A172 (cell line): ENCODE measurements at regions not wholly inside any gene's neighbourhood (a gene's known extent, or its start where the extent isn't known, plus 50 kb on each side); places are given as distances from the start of the nearest gene placed in this dataset.
A peak's percentile ranks its signal among the peaks of the same experiment; 100 is the strongest.

Experiments
- DNase-seq: peaks from one replicate; pipeline ENCODE4 v3.0.0-alpha.2; 2015; ENCODE audit warnings: low spot score

- no peak for DNase-seq
Measured at GRCh38 chr18:77572537-77572936, 322.9 kb downstream of the GALR1 start.

GRCh38 chr18:77573571-77573970 is 323.9 kb downstream of the GALR1 start:
- no peak for DNase-seq

GRCh38 chr18:77590943-77591515 is 341.4 kb downstream of the GALR1 start:
- DNase-seq = no peak

GRCh38 chr18:77597726-77598125 is 348.1 kb downstream of the GALR1 start:
- DNase-seq = no peak

GRCh38 chr18:77600674-77601073 is 351.0 kb downstream of the GALR1 start:
- DNase-seq = no peak

- no peak for DNase-seq
Measured at GRCh38 chr18:77601567-77601966, 351.9 kb downstream of the GALR1 start.

- DNase-seq = no peak
Measured at GRCh38 chr18:77607087-77607486, 357.4 kb downstream of the GALR1 start.

- no peak for DNase-seq
Measured at GRCh38 chr18:77608807-77609206, 359.2 kb downstream of the GALR1 start.

- peak; percentile 5 for DNase-seq
Measured at GRCh38 chr18:77617694-77618093, 368.0 kb downstream of the GALR1 start.

GRCh38 chr18:77619525-77619924 is 369.9 kb downstream of the GALR1 start:
- no peak for DNase-seq

- peak; percentile 9 for DNase-seq
Measured at GRCh38 chr18:77622009-77622692, 372.5 kb downstream of the GALR1 start.

- no peak for DNase-seq
Measured at GRCh38 chr18:77632758-77633157, 383.1 kb downstream of the GALR1 start.

- no peak for DNase-seq
Measured at GRCh38 chr18:77634494-77634893, 384.8 kb downstream of the GALR1 start.

- DNase-seq = no peak
Measured at GRCh38 chr18:77635451-77635850, 385.8 kb downstream of the GALR1 start.

GRCh38 chr18:77635858-77636257 is 386.2 kb downstream of the GALR1 start:
- no peak for DNase-seq

GRCh38 chr18:77645170-77645872 is 395.7 kb downstream of the GALR1 start:
- no peak for DNase-seq

- DNase-seq = no peak
Measured at GRCh38 chr18:77647472-77647871, 397.8 kb downstream of the GALR1 start.

- no peak for DNase-seq
Measured at GRCh38 chr18:77648411-77648810, 398.8 kb downstream of the GALR1 start.

GRCh38 chr18:77650799-77651385 is 401.2 kb downstream of the GALR1 start:
- DNase-seq = peak; percentile 1

GRCh38 chr18:77651441-77651840 is 401.8 kb downstream of the GALR1 start:
- DNase-seq = no peak

- DNase-seq = no peak
Measured at GRCh38 chr18:77653792-77654191, 404.1 kb downstream of the GALR1 start.

- no peak for DNase-seq
Measured at GRCh38 chr18:77654302-77654701, 404.7 kb downstream of the GALR1 start.
